ENCODE measurements at regions not wholly inside any gene's neighbourhood (a gene's known extent, or its start where the extent isn't known, plus 50 kb on each side); places are given as distances from the start of the nearest gene placed in this dataset.

- TF ChIP-seq CTCF (IDR thresholded peaks at IDR 0.05; ENCODE audit: borderline replicate concordance, extremely low read depth, low read length, poor library complexity, severe bottlenecking) (no peak), EZH2 (IDR thresholded peaks at IDR 0.05; ENCODE audit: borderline replicate concordance, low read depth, low read length, severe bottlenecking) (no peak)
Measured at GRCh38 chr14:26926585-26926984, 328.8 kb upstream of the NOVA1 start.
